ENCODE measurements at regions not wholly inside any gene's neighbourhood (a gene's known extent, or its start where the extent isn't known, plus 50 kb on each side); places are given as distances from the start of the nearest gene placed in this dataset.

GRCh38 chr9:72471096-72471495, 50.3 kb upstream of the TMC1 start:
- no peak overlapping the region for H3K27ac ChIP-seq
- no peak overlapping the region for H3K4me3 ChIP-seq
- peaks cover 0 to 3% (median 0%) of the 10 kb centered on the region in 4 donors for H3K4me1 ChIP-seq
- intact Hi-C loops (cut with DNase I) = no loop called here
- no peak for TF ChIP-seq POLR2A (IDR thresholded peaks at IDR 0.05)
- TF ChIP-seq CTCF (IDR thresholded peaks at IDR 0.05) = no peak
- no peak for TF ChIP-seq POLR2AphosphoS5 (IDR thresholded peaks at IDR 0.05)
- TF ChIP-seq EP300 (IDR thresholded peaks at IDR 0.05) = no peak
- DNase-seq = no peak
- no peaks in the 10 kb centered on the region for H3K9me3 ChIP-seq
- H3K36me3 ChIP-seq = no peaks in the 10 kb centered on the region
- H3K27me3 ChIP-seq = no peaks in the 10 kb centered on the region
- 82 to 90% methylated on average over 2 of the region's 2 CpGs for WGBS, 2 donors

GRCh38 chr9:72467766-72468738, 53.4 kb upstream of the TMC1 start:
- no peak for DNase-seq
- no peaks in the 10 kb centered on the region for H3K9me3 ChIP-seq
- H3K4me1 ChIP-seq = peaks cover 0 to 4% (median 0%) of the 10 kb centered on the region in 4 donors
- 91% methylated on average over 8 of the region's 8 CpGs for WGBS, 2 donors
- TF ChIP-seq POLR2A (IDR thresholded peaks at IDR 0.05) = no peak
- TF ChIP-seq POLR2AphosphoS5 (IDR thresholded peaks at IDR 0.05) = no peak
- no peak for TF ChIP-seq EP300 (IDR thresholded peaks at IDR 0.05)
- TF ChIP-seq CTCF (IDR thresholded peaks at IDR 0.05) = no peak
- no peaks in the 10 kb centered on the region for H3K27me3 ChIP-seq
- intact Hi-C loops (cut with DNase I) = no loop called here
- H3K27ac ChIP-seq = no peak overlapping the region
- H3K4me3 ChIP-seq = no peak overlapping the region
- H3K36me3 ChIP-seq = no peaks in the 10 kb centered on the region

GRCh38 chr9:72465593-72465984, 55.8 kb upstream of the TMC1 start:
- 87 to 89% methylated on average over 3 of the region's 3 CpGs for WGBS, 2 donors
- no peak for DNase-seq
- no peaks in the 10 kb centered on the region for H3K36me3 ChIP-seq
- intact Hi-C loops (cut with DNase I) = no loop called here
- no peak overlapping the region for H3K27ac ChIP-seq
- H3K4me1 ChIP-seq = peaks cover 0 to 4% (median 0%) of the 10 kb centered on the region in 4 donors
- no peaks in the 10 kb centered on the region for H3K27me3 ChIP-seq
- no peak overlapping the region for H3K4me3 ChIP-seq
- TF ChIP-seq POLR2AphosphoS5 (IDR thresholded peaks at IDR 0.05) (no peak), CTCF (IDR thresholded peaks at IDR 0.05) (no peak), POLR2A (IDR thresholded peaks at IDR 0.05) (no peak), EP300 (IDR thresholded peaks at IDR 0.05) (no peak)
- no peaks in the 10 kb centered on the region for H3K9me3 ChIP-seq

- no peaks in the 10 kb centered on the region for H3K27me3 ChIP-seq
- no peak overlapping the region for H3K27ac ChIP-seq
- H3K4me3 ChIP-seq = no peak overlapping the region
- peaks cover 0 to 4% (median 0%) of the 10 kb centered on the region in 4 donors for H3K4me1 ChIP-seq
- no peaks in the 10 kb centered on the region for H3K36me3 ChIP-seq
- DNase-seq = no peak
- TF ChIP-seq CTCF (IDR thresholded peaks at IDR 0.05) = no peak
- no peak for TF ChIP-seq EP300 (IDR thresholded peaks at IDR 0.05)
- TF ChIP-seq POLR2AphosphoS5 (IDR thresholded peaks at IDR 0.05) = no peak
- TF ChIP-seq POLR2A (IDR thresholded peaks at IDR 0.05) = no peak
- intact Hi-C loops (cut with DNase I) = no loop called here
- no peaks in the 10 kb centered on the region for H3K9me3 ChIP-seq
- 47 to 83% methylated on average over 9 of the region's 9 CpGs for WGBS, 2 donors
These were observed 56.4 kb upstream of the TMC1 start for GRCh38 chr9:72464857-72465592.

All from sigmoid colon (tissue), 6 donors.